ENCODE measurements at regions not wholly inside any gene's neighbourhood (a gene's known extent, or its start where the extent isn't known, plus 50 kb on each side); places are given as distances from the start of the nearest gene placed in this dataset.

GRCh38 chr13:77415253-77416071 lies 88.6 kb upstream of the MYCBP2 start:
- H3K4me1 Mint-ChIP-seq = no peaks in the 10 kb centered on the region
- H3K27ac Mint-ChIP-seq (ENCODE audit: low read depth) = no peak overlapping the region
- H3K36me3 Mint-ChIP-seq (ENCODE audit: insufficient read depth) = no peaks in the 10 kb centered on the region
- no peak overlapping the region for H3K4me3 Mint-ChIP-seq
- DNase-seq (ENCODE audit: low spot score in 2 of 2) = no peak
- ATAC-seq (replicated peaks; ENCODE audit: extremely low read depth, poor library complexity, severe bottlenecking) = no peak
- no peaks in the 10 kb centered on the region for H3K27me3 Mint-ChIP-seq
- H3K9me3 Mint-ChIP-seq = no peaks in the 10 kb centered on the region

GRCh38 chr13:77412860-77413259 lies 86.0 kb upstream of the MYCBP2 start:
- no peaks in the 10 kb centered on the region for H3K4me1 Mint-ChIP-seq

GRCh38 chr13:77412116-77412635 lies 85.3 kb upstream of the MYCBP2 start:
- Mint-ChIP-seq H3K4me1 (no peaks in the 10 kb centered on the region), H3K9me3 (no peaks in the 10 kb centered on the region), H3K27me3 (no peaks in the 10 kb centered on the region), H3K36me3 (ENCODE audit: insufficient read depth) (no peaks in the 10 kb centered on the region), H3K27ac (ENCODE audit: low read depth) (no peak overlapping the region), H3K4me3 (no peak overlapping the region)
- DNase-seq (ENCODE audit: low spot score in 2 of 2) = no peak
- no peak for ATAC-seq (replicated peaks; ENCODE audit: extremely low read depth, poor library complexity, severe bottlenecking)

More at GRCh38 chr13:77412860-77413259, 86.0 kb upstream of the MYCBP2 start:
- ATAC-seq (replicated peaks; ENCODE audit: extremely low read depth, poor library complexity, severe bottlenecking) (no peak), DNase-seq (ENCODE audit: low spot score in 2 of 2) (no peak)
- Mint-ChIP-seq H3K4me3 (no peak overlapping the region), H3K9me3 (no peaks in the 10 kb centered on the region), H3K27me3 (no peaks in the 10 kb centered on the region), H3K36me3 (ENCODE audit: insufficient read depth) (no peaks in the 10 kb centered on the region), H3K27ac (ENCODE audit: low read depth) (no peak overlapping the region)

GRCh38 chr13:77409412-77409811 lies 82.5 kb upstream of the MYCBP2 start:
- no peak for DNase-seq (ENCODE audit: low spot score in 2 of 2)
- H3K9me3 Mint-ChIP-seq = no peaks in the 10 kb centered on the region
- no peak overlapping the region for H3K27ac Mint-ChIP-seq (ENCODE audit: low read depth)
- H3K4me3 Mint-ChIP-seq = no peak overlapping the region
- H3K27me3 Mint-ChIP-seq = no peaks in the 10 kb centered on the region
- ATAC-seq (replicated peaks; ENCODE audit: extremely low read depth, poor library complexity, severe bottlenecking) = no peak
- H3K4me1 Mint-ChIP-seq = no peaks in the 10 kb centered on the region
- no peaks in the 10 kb centered on the region for H3K36me3 Mint-ChIP-seq (ENCODE audit: insufficient read depth)

GRCh38 chr13:77406644-77407440 lies 79.9 kb upstream of the MYCBP2 start:
- Mint-ChIP-seq H3K27me3 (no peaks in the 10 kb centered on the region), H3K9me3 (no peaks in the 10 kb centered on the region), H3K4me3 (no peak overlapping the region), H3K27ac (ENCODE audit: low read depth) (no peak overlapping the region), H3K36me3 (ENCODE audit: insufficient read depth) (no peaks in the 10 kb centered on the region), H3K4me1 (no peaks in the 10 kb centered on the region)
- DNase-seq (ENCODE audit: low spot score in 2 of 2) (no peak), ATAC-seq (replicated peaks; ENCODE audit: extremely low read depth, poor library complexity, severe bottlenecking) (no peak)

GRCh38 chr13:77398825-77399620 lies 72.1 kb upstream of the MYCBP2 start:
- H3K4me1 Mint-ChIP-seq = no peaks in the 10 kb centered on the region
- no peak overlapping the region for H3K4me3 Mint-ChIP-seq
- no peak overlapping the region for H3K27ac Mint-ChIP-seq (ENCODE audit: low read depth)
- ATAC-seq (replicated peaks; ENCODE audit: extremely low read depth, poor library complexity, severe bottlenecking) = no peak
- DNase-seq (ENCODE audit: low spot score in 2 of 2) = no peak
- H3K36me3 Mint-ChIP-seq (ENCODE audit: insufficient read depth) = peaks cover 1% of the 10 kb centered on the region
- H3K9me3 Mint-ChIP-seq = no peaks in the 10 kb centered on the region
- H3K27me3 Mint-ChIP-seq = no peaks in the 10 kb centered on the region

- Mint-ChIP-seq H3K4me3 (no peak overlapping the region), H3K9me3 (no peaks in the 10 kb centered on the region), H3K4me1 (peaks cover 10% of the 10 kb centered on the region), H3K27me3 (no peaks in the 10 kb centered on the region), H3K36me3 (ENCODE audit: insufficient read depth) (peaks cover 1% of the 10 kb centered on the region), H3K27ac (ENCODE audit: low read depth) (no peak overlapping the region)
- DNase-seq (ENCODE audit: low spot score in 2 of 2) (no peak), ATAC-seq (replicated peaks; ENCODE audit: extremely low read depth, poor library complexity, severe bottlenecking) (no peak)
These were observed 70.7 kb upstream of the MYCBP2 start for GRCh38 chr13:77397636-77398035.

GRCh38 chr13:77391475-77391874 lies 64.6 kb upstream of the MYCBP2 start:
- peaks cover 10% of the 10 kb centered on the region for H3K4me1 Mint-ChIP-seq
- ATAC-seq (replicated peaks; ENCODE audit: extremely low read depth, poor library complexity, severe bottlenecking) = no peak
- no peaks in the 10 kb centered on the region for H3K9me3 Mint-ChIP-seq
- no peak overlapping the region for H3K27ac Mint-ChIP-seq (ENCODE audit: low read depth)
- no peak for DNase-seq (ENCODE audit: low spot score in 2 of 2)
- no peaks in the 10 kb centered on the region for H3K27me3 Mint-ChIP-seq
- H3K36me3 Mint-ChIP-seq (ENCODE audit: insufficient read depth) = no peaks in the 10 kb centered on the region
- no peak overlapping the region for H3K4me3 Mint-ChIP-seq

- DNase-seq (ENCODE audit: low spot score in 2 of 2) (no peak), ATAC-seq (replicated peaks; ENCODE audit: extremely low read depth, poor library complexity, severe bottlenecking) (no peak)
- no peaks in the 10 kb centered on the region for H3K27me3 Mint-ChIP-seq
- no peaks in the 10 kb centered on the region for H3K9me3 Mint-ChIP-seq
- H3K4me3 Mint-ChIP-seq = no peak overlapping the region
- H3K27ac Mint-ChIP-seq (ENCODE audit: low read depth) = no peak overlapping the region
- H3K36me3 Mint-ChIP-seq (ENCODE audit: insufficient read depth) = no peaks in the 10 kb centered on the region
- peaks cover 10% of the 10 kb centered on the region for H3K4me1 Mint-ChIP-seq
These were observed 63.5 kb upstream of the MYCBP2 start for GRCh38 chr13:77390391-77390790.

- DNase-seq (ENCODE audit: low spot score in 2 of 2) = no peak
- ATAC-seq (replicated peaks; ENCODE audit: extremely low read depth, poor library complexity, severe bottlenecking) = no peak
- Mint-ChIP-seq H3K4me1 (peaks cover 10% of the 10 kb centered on the region), H3K27ac (ENCODE audit: low read depth) (no peak overlapping the region), H3K4me3 (no peak overlapping the region), H3K36me3 (ENCODE audit: insufficient read depth) (no peaks in the 10 kb centered on the region), H3K9me3 (no peaks in the 10 kb centered on the region), H3K27me3 (no peaks in the 10 kb centered on the region)
These were observed 62.7 kb upstream of the MYCBP2 start for GRCh38 chr13:77389625-77390000.

- H3K27me3 Mint-ChIP-seq = no peaks in the 10 kb centered on the region
- peaks cover 10% of the 10 kb centered on the region for H3K4me1 Mint-ChIP-seq
- H3K27ac Mint-ChIP-seq (ENCODE audit: low read depth) = no peak overlapping the region
- H3K9me3 Mint-ChIP-seq = no peaks in the 10 kb centered on the region
- no peak overlapping the region for H3K4me3 Mint-ChIP-seq
- DNase-seq (ENCODE audit: low spot score in 2 of 2) = no peak
- no peaks in the 10 kb centered on the region for H3K36me3 Mint-ChIP-seq (ENCODE audit: insufficient read depth)
- no peak for ATAC-seq (replicated peaks; ENCODE audit: extremely low read depth, poor library complexity, severe bottlenecking)
These were observed 62.2 kb upstream of the MYCBP2 start for GRCh38 chr13:77388944-77389624.

GRCh38 chr13:77387607-77388200 lies 60.8 kb upstream of the MYCBP2 start:
- Mint-ChIP-seq H3K4me1 (no peaks in the 10 kb centered on the region), H3K27me3 (no peaks in the 10 kb centered on the region), H3K9me3 (no peaks in the 10 kb centered on the region), H3K36me3 (ENCODE audit: insufficient read depth) (no peaks in the 10 kb centered on the region), H3K4me3 (no peak overlapping the region), H3K27ac (ENCODE audit: low read depth) (no peak overlapping the region)
- DNase-seq (ENCODE audit: low spot score in 2 of 2) (no peak), ATAC-seq (replicated peaks; ENCODE audit: extremely low read depth, poor library complexity, severe bottlenecking) (no peak)
